Activated CD4-positive, alpha-beta T cell treated with anti-CD3 and anti-CD28 coated beads, Interleukin-2, Interleukin-4, amounts not matched to agents 100 ng/mL and 50 ng/mL, durations not matched to agents 16 hours and 8 hours (primary cell): ENCODE measurements at regions not wholly inside any gene's neighbourhood (a gene's known extent, or its start where the extent isn't known, plus 50 kb on each side); places are given as distances from the start of the nearest gene placed in this dataset.

Experiments used
- DNase-seq: peaks from one replicate; pipeline ENCODE4 v3.0.0-alpha.2; 2020; ENCODE audit warnings: low spot score

DNA sequence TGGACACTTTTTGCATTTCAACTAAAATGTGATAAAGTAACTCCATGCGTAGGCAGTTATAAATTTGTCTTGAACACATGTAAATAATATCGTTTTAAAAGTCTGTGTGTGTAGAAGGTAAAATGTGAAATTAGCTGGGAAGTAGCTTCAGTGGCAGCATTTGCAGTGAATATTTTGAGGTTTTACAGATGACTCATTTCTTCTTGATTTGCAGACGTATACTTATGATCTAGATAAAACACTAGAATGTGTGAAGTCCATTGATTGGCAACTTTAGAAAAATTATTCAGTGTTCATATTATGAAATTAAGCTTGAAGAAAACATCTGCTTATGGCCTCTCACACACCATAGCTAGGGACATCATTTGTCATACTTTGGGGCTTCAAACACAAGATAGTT is 788.6 kb upstream of the NOVA1 start:
- no peak for DNase-seq

DNA sequence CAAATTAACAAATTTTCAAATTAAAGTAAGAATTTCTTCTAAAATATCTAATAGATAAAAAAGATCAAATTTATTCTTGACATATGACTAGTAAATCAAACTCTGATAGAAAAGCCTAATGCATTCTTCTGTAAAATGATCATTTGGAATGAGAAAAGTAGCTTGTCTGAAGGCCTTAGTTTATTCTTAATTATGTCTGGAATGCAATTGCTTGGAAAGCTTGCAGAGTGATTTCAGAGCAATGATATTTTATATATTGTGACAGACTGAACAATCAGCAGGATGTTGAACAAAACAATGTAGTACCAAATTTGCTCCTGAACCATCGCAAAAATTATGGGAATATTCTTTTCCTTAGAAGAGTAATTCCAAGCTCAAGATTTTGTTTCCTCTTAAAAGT is 789.6 kb upstream of the NOVA1 start:
- no peak for DNase-seq

DNA sequence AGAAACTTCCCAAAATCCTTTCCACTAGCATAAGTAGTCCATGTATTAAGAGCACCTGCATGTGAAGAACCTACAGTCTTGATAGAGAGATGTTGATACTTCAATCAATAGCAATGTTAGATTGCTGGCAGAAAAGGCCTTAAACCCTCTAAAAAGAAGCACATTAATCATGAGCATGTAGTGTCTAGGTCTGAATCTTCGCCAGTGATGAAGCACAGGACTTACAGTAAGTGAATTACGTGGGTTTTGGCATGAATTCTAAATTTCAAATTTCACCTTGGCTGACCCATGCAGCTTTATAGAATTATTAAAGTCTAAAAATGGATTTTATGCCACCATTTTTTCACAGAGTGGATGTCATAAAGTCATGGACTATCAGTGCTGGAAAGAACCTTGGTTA is 791.6 kb upstream of the NOVA1 start:
- no peak for DNase-seq

DNA sequence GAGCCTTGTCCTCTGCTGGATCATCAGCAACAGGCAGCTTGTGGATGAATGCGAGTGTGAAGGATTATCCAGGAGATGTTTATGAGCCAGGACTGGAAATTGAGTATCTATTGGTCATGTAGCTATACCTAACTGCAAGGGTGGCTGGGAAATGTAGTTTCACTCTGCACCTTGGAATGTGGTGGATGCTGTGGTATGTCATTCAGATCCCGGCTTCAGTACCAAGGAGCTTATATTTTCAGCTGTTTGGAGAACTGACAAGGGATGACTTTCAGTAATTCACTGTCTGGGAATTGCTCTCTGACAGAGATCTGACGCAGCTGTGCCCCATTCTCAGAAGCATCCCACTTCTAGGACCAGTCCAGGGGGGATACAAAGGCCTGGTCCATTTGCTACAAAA is 792.3 kb upstream of the NOVA1 start:
- DNase-seq = no peak

DNA sequence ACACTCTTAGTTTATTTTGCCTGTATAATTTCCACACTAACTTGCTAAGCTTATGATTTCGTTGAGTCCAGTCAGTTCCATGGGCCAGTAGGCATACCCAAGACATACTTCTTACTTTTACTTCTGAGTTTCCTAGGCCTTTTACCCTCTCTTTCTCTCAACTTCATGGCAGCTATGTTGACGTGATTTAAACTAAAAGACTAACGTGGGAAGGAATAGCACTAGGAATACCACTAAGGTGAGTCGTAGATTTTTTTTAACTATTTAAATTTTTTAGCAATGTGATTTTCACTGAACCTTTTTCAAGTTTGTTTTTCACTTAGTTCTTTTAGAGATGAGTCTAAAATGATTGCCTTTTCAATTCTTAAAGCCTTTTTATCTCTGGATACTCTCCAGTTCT is 793.5 kb upstream of the NOVA1 start:
- no peak for DNase-seq

DNA sequence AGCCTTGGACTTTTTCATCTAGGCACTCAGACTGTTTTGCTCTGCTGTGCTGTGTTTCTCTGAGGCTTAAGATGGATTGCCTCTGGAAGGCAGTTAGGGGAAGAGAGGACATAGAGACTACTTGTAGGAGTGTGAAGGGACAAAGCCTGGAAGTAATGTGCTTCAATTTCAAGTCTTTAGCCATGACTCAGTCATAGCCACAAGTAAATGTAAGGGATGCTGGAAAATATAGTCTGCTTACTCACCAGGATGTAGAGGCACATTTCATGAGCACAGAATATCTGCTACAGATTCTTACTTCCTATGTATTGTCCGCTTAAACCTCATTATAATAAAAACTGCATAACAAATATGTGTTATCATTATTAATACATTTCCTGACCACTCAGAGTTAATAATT is 794.3 kb upstream of the NOVA1 start:
- no peak for DNase-seq

DNA sequence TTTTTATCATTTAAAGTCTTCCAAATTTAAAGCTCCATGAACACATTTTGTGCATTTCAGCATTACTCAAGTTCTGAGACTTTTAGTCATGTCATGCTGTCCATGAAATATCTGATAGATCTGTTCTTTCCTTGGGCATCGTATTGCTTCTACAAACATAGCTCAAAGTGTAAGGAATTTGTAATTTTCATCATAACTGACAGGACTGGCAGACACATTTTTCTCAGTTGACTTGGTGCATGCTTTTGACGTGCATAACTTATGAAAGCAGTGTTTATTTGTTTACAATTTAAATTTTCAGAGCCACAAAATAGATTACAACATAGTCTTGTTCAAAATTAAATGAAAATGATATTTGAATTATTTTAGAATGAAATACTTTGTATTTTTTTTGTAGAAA is 812.1 kb upstream of the NOVA1 start:
- DNase-seq = no peak

DNA sequence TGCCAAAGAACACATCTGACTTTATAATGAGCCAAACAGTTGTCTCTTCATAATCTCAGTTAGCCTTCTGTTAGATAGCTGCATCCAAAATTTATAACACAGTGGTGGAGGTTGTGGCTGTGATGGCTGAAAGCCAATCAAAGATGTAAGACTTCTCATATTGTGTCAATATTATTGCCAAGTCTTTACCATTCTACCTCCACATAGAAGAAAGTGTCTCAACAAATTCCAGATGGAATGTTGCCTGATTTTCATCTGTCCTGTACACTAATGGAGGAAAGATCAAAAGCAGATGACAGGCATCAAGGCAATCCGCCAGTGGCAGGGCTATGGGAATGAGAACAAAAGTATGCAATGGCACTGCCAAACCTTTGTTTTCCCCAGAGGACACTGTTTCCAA is 813.1 kb upstream of the NOVA1 start:
- no peak for DNase-seq

DNA sequence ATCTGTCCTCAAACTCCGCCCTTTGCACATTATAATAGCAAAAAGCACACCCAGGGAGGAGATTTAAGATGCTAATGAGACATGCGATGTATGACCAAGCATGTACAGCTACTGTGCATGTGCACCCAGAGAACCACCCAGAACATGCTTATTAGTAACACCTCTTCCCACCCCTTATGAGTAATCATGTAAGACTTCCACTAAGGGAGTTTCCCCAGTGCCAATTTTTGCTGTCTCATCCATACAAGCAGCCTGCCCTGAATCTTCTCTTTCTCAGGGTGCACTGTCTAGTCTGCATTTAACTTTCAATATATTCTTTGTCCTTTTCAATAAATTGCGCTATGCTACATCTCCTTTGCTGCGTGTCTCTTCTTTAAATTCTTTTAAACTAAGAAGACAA is 830.0 kb upstream of the NOVA1 start:
- DNase-seq = no peak

DNA sequence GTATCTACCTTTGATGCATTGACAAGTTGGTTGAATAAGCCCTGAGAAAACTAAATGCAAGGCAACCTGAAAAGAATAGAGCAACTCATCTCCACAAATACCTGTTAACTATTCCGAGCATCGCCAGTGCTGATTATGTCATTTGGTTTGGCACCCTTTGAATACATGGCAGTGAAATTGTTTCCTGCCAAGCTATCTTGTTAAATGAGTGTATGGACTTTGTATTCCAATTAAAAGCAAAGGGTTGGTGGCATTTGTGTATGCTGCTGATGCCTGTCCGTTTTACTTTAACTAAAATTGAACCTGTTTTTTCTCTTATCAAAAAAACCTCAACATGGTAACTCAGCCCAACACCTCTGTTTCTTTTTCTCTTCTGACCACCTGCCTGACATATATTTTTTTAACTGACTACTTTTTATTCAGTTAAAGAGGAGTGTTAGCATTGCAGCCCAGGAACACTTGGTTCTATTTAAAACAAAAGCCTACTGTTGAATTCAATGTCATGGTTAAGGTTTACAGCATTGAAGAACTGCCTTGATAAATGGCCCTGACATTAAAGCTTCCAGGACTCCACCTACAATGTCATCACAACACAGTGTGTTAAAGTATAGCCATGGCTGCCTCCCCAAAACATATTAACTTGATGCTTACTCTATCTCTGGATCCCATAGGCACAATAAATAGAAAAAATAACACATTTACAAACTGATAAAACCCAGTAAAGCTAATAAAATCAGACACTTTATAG is 838.3 kb upstream of the NOVA1 start:
- no peak for DNase-seq

DNA sequence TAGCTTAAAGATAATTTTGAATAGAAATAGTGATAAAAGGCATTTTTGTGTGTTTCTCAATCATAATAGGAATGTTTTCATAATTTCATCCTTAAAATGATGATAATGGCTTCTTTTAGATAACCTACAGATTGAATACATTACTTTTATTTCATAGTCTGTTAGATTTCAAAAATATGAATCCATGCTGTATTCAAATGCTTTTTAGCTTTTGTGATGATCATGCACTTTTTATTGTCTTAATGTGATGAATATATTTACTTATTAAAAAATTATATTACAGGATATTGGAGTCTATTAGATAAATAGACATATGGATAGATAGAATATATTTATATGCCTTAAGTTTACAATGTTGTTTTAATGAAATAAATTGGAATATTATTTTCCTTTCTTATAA is 886.8 kb upstream of the NOVA1 start:
- DNase-seq = no peak

DNA sequence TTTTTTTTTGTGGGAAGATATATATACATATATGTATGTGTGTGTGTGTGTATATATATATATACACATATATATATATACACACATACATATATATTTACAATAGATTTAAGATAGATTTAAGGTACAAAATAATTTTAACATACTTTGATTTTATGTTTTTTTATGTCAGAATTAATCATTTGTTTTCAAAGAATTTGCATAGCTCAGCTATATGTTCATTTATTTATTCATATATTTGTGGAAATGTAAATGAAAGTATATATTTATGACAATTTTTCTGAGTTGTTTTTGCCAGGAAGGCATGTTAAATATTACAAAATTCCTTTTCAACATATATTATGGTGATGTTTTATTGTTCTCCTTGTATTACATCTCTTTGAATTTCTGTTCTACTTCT is 887.4 kb upstream of the NOVA1 start:
- no peak for DNase-seq

DNA sequence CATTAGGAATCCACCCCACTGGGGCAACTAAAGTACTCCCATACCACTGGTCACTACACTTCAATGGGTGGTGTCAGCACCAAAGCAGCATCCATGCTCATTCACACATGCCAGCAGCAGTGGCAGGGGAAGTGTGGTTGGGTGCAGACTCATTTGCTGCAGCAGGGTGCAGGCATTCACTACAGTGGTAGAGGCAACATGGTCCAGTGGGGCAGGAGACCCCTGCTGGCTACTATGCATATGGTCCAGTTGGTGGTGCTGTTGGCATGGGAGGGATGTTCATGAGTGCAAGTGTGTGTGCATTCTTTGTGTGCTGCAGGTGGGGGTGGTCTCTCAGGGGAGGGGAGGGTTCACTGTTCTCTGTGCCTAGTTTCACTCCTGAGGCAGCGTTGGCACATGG is 908.4 kb upstream of the NOVA1 start:
- DNase-seq = no peak

DNA sequence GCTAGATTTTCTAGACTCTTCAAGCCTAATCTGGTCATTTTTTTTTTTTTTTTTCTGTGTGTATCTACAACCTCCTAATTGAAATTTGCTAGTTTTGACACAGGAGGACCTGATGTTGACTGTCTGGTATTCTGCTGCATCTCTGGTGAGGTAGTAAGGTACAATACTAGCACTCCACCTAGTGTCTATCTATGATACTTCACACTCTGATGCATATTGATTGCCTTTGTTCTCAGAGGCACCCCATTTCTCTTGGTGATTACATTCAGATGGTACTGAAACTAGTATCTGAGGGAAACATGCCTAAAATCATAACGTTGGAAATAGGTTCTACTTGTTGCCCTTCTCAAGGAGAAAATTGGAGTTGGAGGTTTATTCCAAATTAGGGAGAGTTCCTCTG is 930.5 kb upstream of the NOVA1 start:
- peak; percentile 1 for DNase-seq

DNA sequence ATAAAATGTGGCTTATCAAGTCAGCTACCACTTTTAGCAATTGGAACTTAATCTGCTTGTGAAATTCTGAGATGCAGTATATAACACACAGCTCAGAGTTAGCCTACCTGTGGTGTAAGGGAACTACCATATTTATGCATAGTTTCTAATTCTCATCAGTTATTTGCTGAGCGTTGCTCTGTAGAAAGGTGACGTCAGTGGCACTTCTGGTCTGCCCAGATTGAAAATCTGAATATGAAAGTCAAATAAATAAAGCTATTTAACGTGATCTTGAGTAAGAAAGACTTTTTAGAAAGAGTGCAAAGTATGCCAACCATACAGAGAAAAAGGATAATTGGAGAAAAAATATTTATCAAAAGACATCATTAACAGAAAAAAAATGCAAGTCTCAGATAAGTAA is 938.9 kb upstream of the NOVA1 start:
- DNase-seq = no peak

DNA sequence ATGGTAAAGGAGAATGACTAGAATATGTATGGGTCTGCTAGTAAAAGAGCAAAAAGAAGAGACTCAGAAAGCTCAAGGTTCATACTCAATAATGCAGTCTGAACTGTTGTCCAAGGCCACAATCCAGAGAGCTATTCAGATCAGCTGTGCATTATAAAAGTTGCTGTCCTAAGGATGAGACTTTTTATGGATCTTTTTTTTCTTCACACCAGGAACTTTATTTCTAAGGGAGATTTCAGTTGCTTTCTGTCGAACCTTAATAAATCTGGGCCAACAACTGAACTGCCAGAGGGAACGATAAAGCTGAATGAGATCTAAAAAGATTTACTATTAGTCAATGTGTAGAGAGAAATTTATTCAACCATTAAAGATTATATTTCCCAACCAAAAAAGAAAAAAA is 948.3 kb upstream of the NOVA1 start:
- DNase-seq = no peak

DNA sequence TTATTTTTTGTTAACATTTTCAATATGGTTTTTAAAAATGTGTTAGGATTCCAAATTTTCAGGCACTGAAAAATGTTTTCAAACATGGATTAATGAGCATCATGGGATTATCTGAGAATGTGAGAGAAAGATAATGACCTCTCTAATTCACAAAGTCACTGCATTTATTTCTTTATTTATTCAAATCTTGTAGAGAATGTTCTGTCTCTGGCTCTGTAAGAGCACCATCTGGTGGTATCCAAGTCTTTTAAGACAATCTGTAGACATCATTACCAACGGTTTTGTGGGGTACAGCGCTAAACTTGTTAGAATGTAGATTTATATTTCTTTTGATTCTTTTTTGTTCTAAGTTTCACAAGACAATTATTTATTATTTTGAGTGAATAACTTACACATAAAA is 956.0 kb upstream of the NOVA1 start:
- no peak for DNase-seq

DNA sequence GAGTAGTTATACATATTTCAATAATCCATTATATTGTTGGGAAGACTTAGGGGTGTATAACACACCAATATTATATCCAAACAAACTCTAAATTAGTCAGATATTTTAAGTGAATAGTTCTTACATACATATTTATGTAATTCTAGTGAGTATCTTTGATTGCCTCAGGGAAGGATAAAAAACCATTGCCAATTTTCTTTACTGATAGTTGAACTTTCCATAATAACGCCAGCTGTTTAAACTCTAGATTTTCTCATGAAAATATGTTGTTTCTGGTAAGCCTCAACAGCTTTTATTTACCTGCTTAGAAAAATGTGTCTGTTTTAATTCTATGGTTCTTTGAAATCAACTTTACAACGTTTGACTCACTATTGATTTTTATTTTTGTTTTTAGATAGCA is 959.6 kb upstream of the NOVA1 start:
- no peak for DNase-seq

DNA sequence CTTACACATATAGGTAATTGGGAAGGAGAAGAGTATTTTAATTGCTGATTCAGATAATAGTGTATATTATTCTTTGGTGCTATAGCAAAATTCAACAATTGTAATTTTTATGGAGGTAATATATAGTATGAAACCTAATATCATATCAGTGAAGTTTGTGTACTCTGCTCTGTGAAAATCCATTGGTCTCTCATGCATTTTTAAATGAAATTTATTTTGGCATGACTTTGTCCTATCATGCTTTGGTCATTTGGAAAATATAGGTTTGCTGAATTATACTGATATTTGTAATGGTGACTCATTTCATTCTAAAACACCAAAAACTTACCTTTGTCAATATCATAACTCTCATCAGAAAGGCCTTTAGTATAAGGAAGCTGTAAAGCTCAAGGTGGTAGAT is 962.0 kb upstream of the NOVA1 start:
- DNase-seq = no peak

DNA sequence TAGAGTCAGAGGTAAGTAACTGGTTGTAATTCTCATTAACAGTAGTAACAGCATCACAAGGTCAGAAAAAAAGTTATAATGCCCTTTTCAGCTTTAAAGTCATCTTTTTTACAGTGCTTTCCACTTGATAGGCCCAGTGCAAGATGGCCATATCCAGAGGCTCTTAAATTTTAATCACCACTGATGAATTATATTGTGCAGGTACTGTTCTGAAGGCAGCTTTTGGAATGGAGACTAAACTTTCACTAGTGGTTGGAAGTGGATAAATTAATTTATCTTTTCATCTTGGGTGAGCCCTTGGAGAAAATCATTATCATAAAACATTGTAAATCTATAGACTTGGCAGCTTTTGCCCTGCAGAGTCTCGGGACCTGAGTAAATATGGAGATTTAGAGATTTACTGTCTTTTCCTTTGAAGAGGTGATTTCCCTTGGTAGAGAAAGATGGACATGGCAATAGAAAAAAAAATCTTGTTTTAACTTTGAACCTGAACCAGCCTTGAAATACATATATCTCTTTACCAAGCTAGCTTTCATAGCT is 969.1 kb upstream of the NOVA1 start:
- no peak for DNase-seq

DNA sequence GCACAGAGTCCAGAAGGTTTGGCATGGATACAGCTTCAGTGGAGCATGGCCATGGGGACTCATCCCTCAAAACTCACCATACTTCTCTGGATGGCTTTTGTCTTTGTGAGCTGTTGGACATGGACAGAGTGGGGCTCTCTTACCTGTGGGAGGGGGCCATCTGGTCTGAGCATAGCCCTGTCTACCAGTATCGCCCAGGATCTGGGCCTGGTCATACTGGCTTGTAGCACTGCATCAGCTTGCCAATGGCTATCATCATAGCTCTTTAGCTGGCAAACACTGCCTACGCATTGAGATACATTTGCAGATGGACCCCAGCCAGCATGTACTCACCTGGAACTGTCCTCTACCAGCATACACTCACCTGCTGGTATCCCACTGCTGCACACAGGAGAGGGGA is 975.2 kb upstream of the NOVA1 start:
- no peak for DNase-seq

DNA sequence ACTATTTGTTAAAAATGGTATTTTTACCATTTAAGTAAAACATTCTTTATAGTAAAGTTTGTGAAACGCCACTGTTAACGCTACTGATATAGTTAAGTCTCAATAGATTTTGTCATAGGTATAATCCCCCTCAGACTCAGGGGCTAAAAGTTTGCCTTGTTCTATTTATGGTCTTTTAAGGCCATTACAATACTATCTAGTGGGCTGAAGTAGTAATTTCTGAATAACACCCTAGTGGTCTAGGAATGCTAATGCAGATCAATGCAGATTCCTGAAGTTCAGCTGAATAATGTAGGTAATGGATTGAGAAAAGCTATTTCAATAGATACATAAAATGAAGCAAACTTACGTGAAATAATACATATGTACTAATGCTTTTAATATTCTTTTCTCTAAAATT is 989.3 kb upstream of the NOVA1 start:
- DNase-seq = no peak

DNA sequence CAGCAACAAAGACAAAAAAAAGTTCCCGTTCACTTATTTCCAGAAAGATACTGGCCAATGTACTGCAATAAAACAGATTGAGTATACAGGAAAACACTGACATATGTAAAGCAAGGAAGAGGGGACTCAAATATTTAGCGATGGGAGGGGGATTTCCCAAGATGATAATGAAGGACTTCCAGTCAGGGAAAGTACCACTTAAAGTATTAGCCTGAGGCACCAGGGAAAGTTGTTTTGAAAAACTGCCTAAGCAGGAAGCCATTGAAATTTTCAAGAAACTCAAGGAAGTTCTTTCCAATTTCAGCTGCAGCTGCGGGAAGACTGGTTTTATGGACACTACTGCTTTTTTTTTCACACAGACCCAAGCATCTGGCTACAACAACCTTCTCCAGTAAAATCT is 1007.4 kb upstream of the NOVA1 start:
- DNase-seq = no peak

DNA sequence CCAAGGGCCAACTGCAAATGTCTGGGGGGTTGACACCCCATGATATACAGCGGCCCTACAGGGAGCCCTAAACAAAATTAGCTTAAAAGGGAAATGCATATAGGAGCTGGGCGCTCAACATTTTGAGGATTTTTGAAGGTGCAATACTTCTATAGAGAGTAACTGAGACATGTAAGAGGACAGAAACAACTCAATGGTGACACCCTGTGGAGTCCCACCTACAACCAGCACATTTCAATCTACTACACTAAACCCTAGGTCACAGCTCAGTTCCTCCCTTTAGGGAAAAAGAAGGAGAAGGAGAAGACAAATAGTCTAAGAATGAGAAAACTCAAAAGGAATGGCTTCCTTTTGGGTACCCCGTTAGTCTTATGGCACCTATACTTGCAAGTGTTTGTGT is 1010.5 kb upstream of the NOVA1 start:
- no peak for DNase-seq

DNA sequence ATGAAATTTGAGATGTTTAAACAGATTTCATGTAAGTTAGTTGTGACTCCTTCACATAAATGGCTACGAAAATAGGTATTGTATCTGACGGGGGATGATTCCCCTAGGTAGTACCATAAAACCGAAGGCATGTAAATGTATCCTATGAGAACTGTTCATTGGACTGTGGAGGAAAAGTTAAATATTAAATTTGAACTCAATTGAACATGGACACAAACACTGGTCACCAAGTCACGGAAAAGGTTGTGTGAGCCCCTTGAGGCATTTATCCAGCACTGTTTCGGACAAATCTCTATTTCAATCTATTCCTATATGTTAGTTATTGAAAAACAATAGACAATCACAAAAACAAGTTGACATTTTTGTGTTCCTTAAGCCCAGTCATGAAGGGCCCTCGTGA is 1014.3 kb upstream of the NOVA1 start:
- no peak for DNase-seq
